NCI-H1694 treated with DMSO at 0.1 percent for 48 hours (cell line): ENCODE measurements at regions not wholly inside any gene's neighbourhood (a gene's known extent, or its start where the extent isn't known, plus 50 kb on each side); places are given as distances from the start of the nearest gene placed in this dataset.
"Not testable (repeated sequence)": the region's sequence is repeated elsewhere in the genome, so short reads cannot be mapped to it uniquely, and the experiment has no call there.

Experiments used
- DNase-seq: peaks from one replicate; lab custom pipeline; 2025; lab: John Stamatoyannopoulos, UW

GRCh38 chr6:139962654-139963347 is 588.4 kb upstream of the CITED2 start:
- no peak for DNase-seq

- DNase-seq: no peak
These were observed 586.7 kb upstream of the CITED2 start for GRCh38 chr6:139961190-139961589.

- no peak for DNase-seq
These were observed 586.2 kb upstream of the CITED2 start for GRCh38 chr6:139960671-139961070.

GRCh38 chr6:139955366-139956155 is 581.1 kb upstream of the CITED2 start:
- no peak for DNase-seq

- DNase-seq: no peak
These were observed 580.1 kb upstream of the CITED2 start for GRCh38 chr6:139954463-139955071.

- DNase-seq: not testable (repeated sequence)
These were observed 579.3 kb upstream of the CITED2 start for GRCh38 chr6:139953780-139954179.

- DNase-seq: no peak
These were observed 576.7 kb upstream of the CITED2 start for GRCh38 chr6:139951172-139951571.

- DNase-seq: no peak
These were observed 570.5 kb upstream of the CITED2 start for GRCh38 chr6:139944976-139945375.

GRCh38 chr6:139944131-139944530 is 569.7 kb upstream of the CITED2 start:
- DNase-seq: no peak

GRCh38 chr6:139943391-139943790 is 568.9 kb upstream of the CITED2 start:
- no peak for DNase-seq

- DNase-seq: no peak
These were observed 567.9 kb upstream of the CITED2 start for GRCh38 chr6:139942331-139942730.

- DNase-seq: no peak
These were observed 567.4 kb upstream of the CITED2 start for GRCh38 chr6:139941826-139942225.

GRCh38 chr6:139940741-139941729 is 566.6 kb upstream of the CITED2 start:
- no peak for DNase-seq

GRCh38 chr6:139939189-139939979 is 564.9 kb upstream of the CITED2 start:
- no peak for DNase-seq

GRCh38 chr6:139932671-139933070 is 558.2 kb upstream of the CITED2 start:
- DNase-seq: no peak

- no peak for DNase-seq
These were observed 557.3 kb upstream of the CITED2 start for GRCh38 chr6:139931747-139932146.

GRCh38 chr6:139927742-139928305 is 553.4 kb upstream of the CITED2 start:
- no peak for DNase-seq

- peak; percentile 10 for DNase-seq
These were observed 552.8 kb upstream of the CITED2 start for GRCh38 chr6:139927236-139927635.

GRCh38 chr6:139926711-139927110 is 552.3 kb upstream of the CITED2 start:
- DNase-seq: no peak

GRCh38 chr6:139925894-139926641 is 551.6 kb upstream of the CITED2 start:
- peak; percentile 55 for DNase-seq
